ENCODE measurements at regions not wholly inside any gene's neighbourhood (a gene's known extent, or its start where the extent isn't known, plus 50 kb on each side); places are given as distances from the start of the nearest gene placed in this dataset.

DNA sequence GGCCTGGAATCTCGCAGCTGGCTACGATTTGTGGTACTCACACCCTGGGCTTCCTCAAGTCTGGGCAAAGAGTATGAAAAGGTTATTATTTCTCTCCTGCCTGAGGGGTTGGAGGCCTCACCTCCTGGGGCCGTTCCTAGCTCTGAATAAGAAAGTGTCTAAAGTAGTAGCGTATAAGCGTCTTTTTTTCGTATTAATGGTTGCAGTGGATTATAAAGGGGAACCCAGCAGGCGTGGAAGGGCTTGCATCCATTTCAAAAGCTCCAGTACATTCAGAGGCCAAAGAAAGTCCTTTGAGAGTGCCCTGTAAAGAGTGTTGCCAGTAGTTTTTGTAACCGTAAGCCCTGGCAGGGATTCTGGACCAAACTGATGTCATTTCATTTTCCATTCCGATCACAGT lies 72.2 kb upstream of the MPHOSPH6 start:
- Histone ChIP-seq H3K36me3 (ENCODE audit: control insufficient read depth, insufficient read depth, low read length) (no peaks in the 10 kb centered on the region), H2AFZ (replicated peaks; ENCODE audit: low read length, poor library complexity) (no peak overlapping the region), H3K27me3 (ENCODE audit: control insufficient read depth, insufficient read depth, low read length) (peaks cover 6% of the 10 kb centered on the region), H4K5ac (ENCODE audit: low read depth, low read length) (no peak overlapping the region), H3K9me3 (ENCODE audit: control insufficient read depth, insufficient read depth, low read length) (peaks cover 2% of the 10 kb centered on the region; the same call in 1 of the 2 replicates), H3K4ac (ENCODE audit: low read depth, low read length) (no peak overlapping the region), H3K4me2 (ENCODE audit: low read depth, low read length) (no peak overlapping the region), H3K9ac (ENCODE audit: low read depth, low read length) (no peak overlapping the region), H3K79me1 (ENCODE audit: low read depth in 1 of 2, low read length in 2 of 2) (no peaks in the 10 kb centered on the region), H4K20me1 (ENCODE audit: insufficient read depth, low read length) (no peaks in the 10 kb centered on the region), H3K18ac (ENCODE audit: low read depth, low read length) (no peak overlapping the region), H3K9me1 (ENCODE audit: insufficient read depth, low read length) (no peaks in the 10 kb centered on the region), H2BK15ac (ENCODE audit: low read depth, low read length) (no peak overlapping the region), H4K91ac (ENCODE audit: insufficient read depth, low read depth, low read length) (no peak overlapping the region), H3K23ac (ENCODE audit: low read depth, low read length) (no peak overlapping the region), H2BK120ac (ENCODE audit: low read depth, low read length) (no peak overlapping the region), H3K14ac (replicated peaks; ENCODE audit: low read depth, low read length) (no peak overlapping the region), H3K56ac (ENCODE audit: extremely low read depth, insufficient read depth, low read length) (no peak overlapping the region), H2BK20ac (ENCODE audit: low read depth, low read length) (no peak overlapping the region), H2AK9ac (replicated peaks; ENCODE audit: low read depth, low read length, poor library complexity) (no peak overlapping the region), H2BK5ac (ENCODE audit: low read depth, low read length, poor library complexity, severe bottlenecking) (no peak overlapping the region), H2AK5ac (ENCODE audit: low read depth, low read length) (no peak overlapping the region), H3K27ac (ENCODE audit: insufficient read depth, low read length) (no peak overlapping the region), H3K4me1 (ENCODE audit: control insufficient read depth, insufficient read depth, low read length) (no peaks in the 10 kb centered on the region), H3K4me3 (ENCODE audit: insufficient read depth, low read depth, low read length) (no peak overlapping the region), H4K8ac (ENCODE audit: low read depth in 2 of 2, low read length in 2 of 2) (no peak overlapping the region)
- no TSS peak for BruUV-seq (replicated peaks)
- dilution Hi-C loops (cut with HindIII; ENCODE audit: low sequenced_read_pairs, unreplicated experiment) (no loop called here), intact Hi-C loops (cut with micrococcal nuclease) (no loop called here), in situ Hi-C loops (cut with MboI; ENCODE audit: low sequenced_read_pairs) (no loop called here)
- TF ChIP-seq USF2 (IDR thresholded peaks at IDR 0.05; ENCODE audit: low read depth, low read length) (no peak), RFX5 (IDR thresholded peaks at IDR 0.05; ENCODE audit: low read depth, low read length) (no peak), BHLHE40 (IDR thresholded peaks at IDR 0.05; ENCODE audit: low read depth, low read length) (no peak), MAZ (IDR thresholded peaks at IDR 0.05; ENCODE audit: borderline replicate concordance, low read depth, low read length) (no peak), RCOR1 (IDR thresholded peaks at IDR 0.05; ENCODE audit: insufficient replicate concordance, low read length) (no peak), CHD1 (IDR thresholded peaks at IDR 0.05; ENCODE audit: low read depth, low read length) (no peak), SMC3 (IDR thresholded peaks at IDR 0.05; ENCODE audit: low read depth, low read length) (no peak), POLR2A (IDR thresholded peaks at IDR 0.05; ENCODE audit: low read depth, low read length) (no peak), FOS (IDR thresholded peaks at IDR 0.05; ENCODE audit: low read depth, low read length) (no peak), MAFK (IDR thresholded peaks at IDR 0.05; ENCODE audit: low read depth, low read length) (no peak), MXI1 (IDR thresholded peaks at IDR 0.05; ENCODE audit: borderline replicate concordance, low read depth, low read length) (no peak), RAD21 (IDR thresholded peaks at IDR 0.05; ENCODE audit: low read length) (no peak), NFE2L2 (IDR thresholded peaks at IDR 0.05; ENCODE audit: low read depth, low read length) (no peak), CEBPB (IDR thresholded peaks at IDR 0.05; ENCODE audit: low read depth, low read length) (no peak)
- TF ChIP-seq, protein P1, sequence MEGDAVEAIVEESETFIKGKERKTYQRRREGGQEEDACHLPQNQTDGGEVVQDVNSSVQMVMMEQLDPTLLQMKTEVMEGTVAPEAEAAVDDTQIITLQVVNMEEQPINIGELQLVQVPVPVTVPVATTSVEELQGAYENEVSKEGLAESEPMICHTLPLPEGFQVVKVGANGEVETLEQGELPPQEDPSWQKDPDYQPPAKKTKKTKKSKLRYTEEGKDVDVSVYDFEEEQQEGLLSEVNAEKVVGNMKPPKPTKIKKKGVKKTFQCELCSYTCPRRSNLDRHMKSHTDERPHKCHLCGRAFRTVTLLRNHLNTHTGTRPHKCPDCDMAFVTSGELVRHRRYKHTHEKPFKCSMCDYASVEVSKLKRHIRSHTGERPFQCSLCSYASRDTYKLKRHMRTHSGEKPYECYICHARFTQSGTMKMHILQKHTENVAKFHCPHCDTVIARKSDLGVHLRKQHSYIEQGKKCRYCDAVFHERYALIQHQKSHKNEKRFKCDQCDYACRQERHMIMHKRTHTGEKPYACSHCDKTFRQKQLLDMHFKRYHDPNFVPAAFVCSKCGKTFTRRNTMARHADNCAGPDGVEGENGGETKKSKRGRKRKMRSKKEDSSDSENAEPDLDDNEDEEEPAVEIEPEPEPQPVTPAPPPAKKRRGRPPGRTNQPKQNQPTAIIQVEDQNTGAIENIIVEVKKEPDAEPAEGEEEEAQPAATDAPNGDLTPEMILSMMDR (conservative IDR thresholded peaks at IDR 0.05; ENCODE audit: low read depth, low read length): no peak
- TF ChIP-seq, protein P2, sequence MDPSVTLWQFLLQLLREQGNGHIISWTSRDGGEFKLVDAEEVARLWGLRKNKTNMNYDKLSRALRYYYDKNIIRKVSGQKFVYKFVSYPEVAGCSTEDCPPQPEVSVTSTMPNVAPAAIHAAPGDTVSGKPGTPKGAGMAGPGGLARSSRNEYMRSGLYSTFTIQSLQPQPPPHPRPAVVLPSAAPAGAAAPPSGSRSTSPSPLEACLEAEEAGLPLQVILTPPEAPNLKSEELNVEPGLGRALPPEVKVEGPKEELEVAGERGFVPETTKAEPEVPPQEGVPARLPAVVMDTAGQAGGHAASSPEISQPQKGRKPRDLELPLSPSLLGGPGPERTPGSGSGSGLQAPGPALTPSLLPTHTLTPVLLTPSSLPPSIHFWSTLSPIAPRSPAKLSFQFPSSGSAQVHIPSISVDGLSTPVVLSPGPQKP (IDR thresholded peaks at IDR 0.05; ENCODE audit: borderline replicate concordance, low read depth, low read length): no peak
- WGBS, 2 experiments (ENCODE audit: extremely low coverage in 2 of 2, insufficient read length in 1 of 2): no CpG with 5 or more reads among the region's 9 CpGs
- ATAC-seq (ENCODE audit: low read depth) (no peak), DNase-seq (no peak)
- CTCF ChIA-PET: interaction anchor here (0.6 to 1.6 kb wide), 2 partner anchors 12 to 21 kb away, joined by 3 to 5 read pairs; no protein-coding TSS in a partner anchor
- POLR2A ChIA-PET (ENCODE audit: unreplicated experiment): no interaction called here
